CD14-positive monocyte (primary cell): ENCODE measurements at regions not wholly inside any gene's neighbourhood (a gene's known extent, or its start where the extent isn't known, plus 50 kb on each side); places are given as distances from the start of the nearest gene placed in this dataset.

ENCODE experiments used
- DNase-seq, 3 donors: peaks; one replicate each; pipeline ENCODE4 v3.0.0-alpha.2; 2011 to 2022
- H2AFZ ChIP-seq: 2 replicates; pipeline ENCODE4 v1.6.0; 2012; ENCODE audit warnings: mild to moderate bottlenecking, low read depth, low read length, inconsistent platforms; ENCODE audit not compliant: insufficient read depth, poor library complexity, severe bottlenecking
- H3K27ac ChIP-seq, 2 donors: 1 replicate in 1 of 2; 2 replicates in 1 of 2; pipeline ENCODE4 v1.5.1; 2012 to 2013; ENCODE audit warnings: low read length in 2 of 2, control low read depth in 1 of 2, inconsistent platforms in 1 of 2, low read depth in 1 of 2, mild to moderate bottlenecking in 1 of 2
- H3K27me3 ChIP-seq, 2 donors: one replicate each; pipeline versions ENCODE4 v1.6.0 to v1.6.1; 2011 to 2013; ENCODE audit warnings: low read length in 2 of 2; ENCODE audit not compliant: control insufficient read depth in 2 of 2, insufficient read depth in 2 of 2
- H3K36me3 ChIP-seq, 2 donors: replicated peaks in 1 of 2; 1 replicate in 1 of 2; 2 replicates in 1 of 2; pipeline versions ENCODE4 v1.5.1 to v1.6.1; 2012 to 2013; ENCODE audit warnings: low read length in 2 of 2, control low read depth in 1 of 2, inconsistent platforms in 1 of 2, mild to moderate bottlenecking in 1 of 2; ENCODE audit not compliant: insufficient read depth in 2 of 2, control insufficient read depth in 1 of 2
- H3K4me1 ChIP-seq, 2 donors: 1 replicate in 1 of 2; 2 replicates in 1 of 2; pipeline versions ENCODE4 v1.5.1 to v1.6.1; 2012 to 2013; ENCODE audit warnings: low read length in 2 of 2, control low read depth in 1 of 2, inconsistent platforms in 1 of 2, mild to moderate bottlenecking in 1 of 2, moderate library complexity in 1 of 2; ENCODE audit not compliant: insufficient read depth in 2 of 2, control insufficient read depth in 1 of 2
- H3K4me2 ChIP-seq: replicated peaks from 2 replicates; pipeline ENCODE3; 2012; ENCODE audit warnings: low read length, moderate library complexity, mild to moderate bottlenecking; ENCODE audit not compliant: poor library complexity, severe bottlenecking; ENCODE audit errors: extremely low read depth
- H3K4me3 ChIP-seq, 3 experiments: fragments of 200-600 bp in 1 of 3; sonication (generic) in 1 of 3; replicated peaks in 1 of 3; 1 replicate in 2 of 3; 2 replicates in 1 of 3; pipeline ENCODE4 v1.5.1; 2011 to 2013; ENCODE audit warnings: low read length in 3 of 3, mild to moderate bottlenecking in 3 of 3, control low read depth in 2 of 3, low read depth in 2 of 3, inconsistent platforms in 1 of 3, moderate library complexity in 1 of 3
- H3K79me2 ChIP-seq: 2 replicates; pipeline ENCODE4 v1.6.0; 2012; ENCODE audit warnings: mild to moderate bottlenecking, control low read depth, inconsistent platforms, low read length, moderate library complexity; ENCODE audit not compliant: insufficient read depth
- H3K9ac ChIP-seq: 2 replicates; pipeline ENCODE4 v1.6.0; 2017; ENCODE audit warnings: low read length, mild to moderate bottlenecking; ENCODE audit not compliant: insufficient read depth, poor library complexity, severe bottlenecking
- H3K9me3 ChIP-seq, 2 donors: replicated peaks in 1 of 2; 1 replicate in 1 of 2; 2 replicates in 1 of 2; pipeline versions ENCODE4 v1.5.1 to v1.6.1; 2012 to 2013; ENCODE audit warnings: low read length in 2 of 2, control low read depth in 1 of 2; ENCODE audit not compliant: control insufficient read depth in 1 of 2, insufficient read depth in 1 of 2
- H4K20me1 ChIP-seq: 2 replicates; pipeline ENCODE4 v1.6.0; 2012; ENCODE audit warnings: mild to moderate bottlenecking, low read length, control low read depth, moderate library complexity; ENCODE audit not compliant: insufficient read depth
- H3K27ac Mint-ChIP-seq, 7 donors: one replicate each; pipeline ENCODE4 v1.8.0; 2020; ENCODE audit warnings: mild to moderate bottlenecking in 7 of 7, mixed read lengths in 7 of 7, moderate library complexity in 6 of 7, inconsistent platforms in 2 of 7
- H3K27me3 Mint-ChIP-seq, 3 donors: one replicate each; pipeline ENCODE4 v1.8.0; 2021 to 2022; ENCODE audit warnings: low read depth in 3 of 3, mild to moderate bottlenecking in 3 of 3, mixed read lengths in 3 of 3, moderate library complexity in 3 of 3, inconsistent platforms in 1 of 3
- H3K36me3 Mint-ChIP-seq, 2 donors: one replicate each; pipeline ENCODE4 v1.8.0; 2020; ENCODE audit warnings: mixed read lengths in 2 of 2, inconsistent platforms in 1 of 2, mild to moderate bottlenecking in 1 of 2
- H3K4me1 Mint-ChIP-seq: one replicate; pipeline ENCODE4 v1.8.0; 2020; ENCODE audit warnings: mild to moderate bottlenecking, mixed read lengths
- H3K4me3 Mint-ChIP-seq, 2 donors: one replicate each; pipeline ENCODE4 v1.8.0; 2020; ENCODE audit warnings: mild to moderate bottlenecking in 2 of 2, mixed read lengths in 2 of 2, moderate library complexity in 1 of 2
- H3K9me3 Mint-ChIP-seq, 7 donors: one replicate each; pipeline ENCODE4 v1.8.0; 2020 to 2022; ENCODE audit warnings: mixed read lengths in 7 of 7, mild to moderate bottlenecking in 6 of 7, moderate library complexity in 6 of 7, inconsistent platforms in 2 of 7
- WGBS: methylation state at CpG from one replicate; pipeline ENCODE4 v1.1.5; 2013; ENCODE audit warnings: missing lambda C conversion rate; ENCODE audit not compliant: insufficient coverage; 5-methylcytosine and 5-hydroxymethylcytosine counted together
- intact Hi-C, 2 donors: fragments of 100-400 bp; cut with micrococcal nuclease; formaldehyde crosslinking; loops; one replicate each; pipeline versions ENCODE4 v1.15.0 to v1.15.1; 2023
- TF ChIP-seq, protein P1 (sequence below): fragments of 200-600 bp; IDR thresholded peaks from one replicate; pipeline ENCODE4 v1.8.0; 2022; ENCODE audit warnings: antibody characterized with exemption, mild to moderate bottlenecking

DNA sequence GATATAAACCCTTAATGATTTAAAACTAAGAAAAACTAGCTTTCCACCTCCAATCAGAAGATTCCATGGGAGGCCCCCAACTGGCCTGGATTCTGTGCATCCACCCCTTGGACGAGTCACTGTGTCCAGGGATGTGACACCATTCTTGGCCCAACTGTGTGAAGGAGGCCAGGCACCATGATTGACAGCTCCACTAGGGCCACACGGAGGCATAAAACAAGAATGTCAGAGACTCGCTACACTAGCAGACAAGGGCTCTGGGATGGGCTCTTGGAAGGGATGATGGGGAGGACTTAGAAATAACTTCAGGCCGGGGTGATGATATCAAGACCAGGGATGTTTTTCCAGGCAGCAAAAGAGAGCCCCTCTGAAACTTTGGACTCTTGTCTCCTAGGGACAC, 117.8 kb upstream of the GNAO1 start:
- H3K27ac ChIP-seq, result no peak overlapping the region
- no peak overlapping the region for H2AFZ ChIP-seq
- no peak overlapping the region for H3K27ac Mint-ChIP-seq
- 71% methylated on average over 2 of the region's 4 CpGs for WGBS
- no peaks in the 10 kb centered on the region for H3K36me3 ChIP-seq
- H3K79me2 ChIP-seq, result no peaks in the 10 kb centered on the region
- no peaks in the 10 kb centered on the region for H3K36me3 Mint-ChIP-seq
- no peaks in the 10 kb centered on the region for H3K4me1 Mint-ChIP-seq
- H3K4me1 ChIP-seq, result no peaks in the 10 kb centered on the region
- H4K20me1 ChIP-seq, result no peaks in the 10 kb centered on the region
- H3K4me3 ChIP-seq, result no peak overlapping the region
- no peak overlapping the region for H3K9ac ChIP-seq
- no peak overlapping the region for H3K4me2 ChIP-seq
- H3K4me3 Mint-ChIP-seq, result no peak overlapping the region
- no peak for DNase-seq
- intact Hi-C loops, result no loop called here
- no peaks in the 10 kb centered on the region for H3K9me3 ChIP-seq
- TF ChIP-seq, protein P1, sequence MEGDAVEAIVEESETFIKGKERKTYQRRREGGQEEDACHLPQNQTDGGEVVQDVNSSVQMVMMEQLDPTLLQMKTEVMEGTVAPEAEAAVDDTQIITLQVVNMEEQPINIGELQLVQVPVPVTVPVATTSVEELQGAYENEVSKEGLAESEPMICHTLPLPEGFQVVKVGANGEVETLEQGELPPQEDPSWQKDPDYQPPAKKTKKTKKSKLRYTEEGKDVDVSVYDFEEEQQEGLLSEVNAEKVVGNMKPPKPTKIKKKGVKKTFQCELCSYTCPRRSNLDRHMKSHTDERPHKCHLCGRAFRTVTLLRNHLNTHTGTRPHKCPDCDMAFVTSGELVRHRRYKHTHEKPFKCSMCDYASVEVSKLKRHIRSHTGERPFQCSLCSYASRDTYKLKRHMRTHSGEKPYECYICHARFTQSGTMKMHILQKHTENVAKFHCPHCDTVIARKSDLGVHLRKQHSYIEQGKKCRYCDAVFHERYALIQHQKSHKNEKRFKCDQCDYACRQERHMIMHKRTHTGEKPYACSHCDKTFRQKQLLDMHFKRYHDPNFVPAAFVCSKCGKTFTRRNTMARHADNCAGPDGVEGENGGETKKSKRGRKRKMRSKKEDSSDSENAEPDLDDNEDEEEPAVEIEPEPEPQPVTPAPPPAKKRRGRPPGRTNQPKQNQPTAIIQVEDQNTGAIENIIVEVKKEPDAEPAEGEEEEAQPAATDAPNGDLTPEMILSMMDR, result no peak
- H3K27me3 Mint-ChIP-seq, result peaks cover 4 to 16% (median 8%) of the 10 kb centered on the region in 3 donors
- H3K27me3 ChIP-seq, result no peaks in the 10 kb centered on the region
- H3K9me3 Mint-ChIP-seq, result peaks cover 0 to 7% (median 0%) of the 10 kb centered on the region in 7 donors

DNA sequence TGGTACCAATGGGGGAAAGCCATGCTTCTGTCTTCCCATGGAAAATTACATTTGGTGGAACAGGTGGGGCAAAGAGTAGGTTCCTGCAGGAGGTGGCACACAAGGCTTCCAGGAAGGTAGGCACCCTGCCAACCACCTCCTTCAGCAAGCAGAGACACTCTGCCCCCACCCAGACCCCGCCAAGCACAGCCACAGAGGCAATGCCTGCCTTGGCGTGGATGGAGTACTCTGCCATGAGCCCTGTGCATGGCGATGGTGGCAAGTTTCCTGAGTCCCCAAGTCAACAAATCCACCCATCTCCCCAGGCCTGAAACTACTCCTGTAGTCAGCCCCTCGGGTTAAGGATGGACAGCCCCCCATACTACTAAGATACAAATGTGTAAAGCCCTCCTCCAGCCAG, 119.2 kb upstream of the GNAO1 start:
- WGBS, result 75% methylated on average over 3 of the region's 4 CpGs
- no peak for DNase-seq
- Histone ChIP-seq H3K27me3 (no peaks in the 10 kb centered on the region), H3K4me1 (no peaks in the 10 kb centered on the region), H3K4me3 (no peak overlapping the region), H3K9ac (no peak overlapping the region), H4K20me1 (no peaks in the 10 kb centered on the region), H3K27ac (no peak overlapping the region), H3K9me3 (no peaks in the 10 kb centered on the region), H3K4me2 (no peak overlapping the region), H3K79me2 (no peaks in the 10 kb centered on the region), H2AFZ (no peak overlapping the region), H3K36me3 (no peaks in the 10 kb centered on the region)
- Mint-ChIP-seq H3K27me3 (peaks cover 4 to 18% (median 8%) of the 10 kb centered on the region in 3 donors), H3K4me1 (no peaks in the 10 kb centered on the region), H3K27ac (no peak overlapping the region), H3K9me3 (peaks cover 0 to 7% (median 0%) of the 10 kb centered on the region in 7 donors), H3K4me3 (no peak overlapping the region), H3K36me3 (no peaks in the 10 kb centered on the region)
- TF ChIP-seq, protein P1, result no peak
- intact Hi-C loops, result no loop called here
